HL-60 (cell line): ENCODE measurements at regions not wholly inside any gene's neighbourhood (a gene's known extent, or its start where the extent isn't known, plus 50 kb on each side); places are given as distances from the start of the nearest gene placed in this dataset.

Source experiments
- DNase-seq, 2 experiments: peaks; one replicate each; pipeline ENCODE4 v3.0.0-alpha.2; 2010 to 2020; ENCODE audit warnings: low read depth in 1 of 2, low spot score in 1 of 2
- H3K27ac ChIP-seq: fragments of 250-450 bp; sonication (Bioruptor Pico); replicated peaks from 2 replicates; pipeline ENCODE4 v1.5.1; 2020; ENCODE audit warnings: mild to moderate bottlenecking, moderate library complexity
- H3K27me3 ChIP-seq: fragments of 250-450 bp; sonication (Bioruptor Pico); 2 replicates; pipeline ENCODE4 v1.5.1; 2021; ENCODE audit warnings: mild to moderate bottlenecking, moderate library complexity; ENCODE audit not compliant: insufficient read depth, poor library complexity, severe bottlenecking
- H3K4me3 ChIP-seq: replicated peaks from 2 replicates; pipeline ENCODE4 v1.5.1; 2011; ENCODE audit warnings: mild to moderate bottlenecking, control low read depth, low read length; ENCODE audit not compliant: insufficient read depth
- GABPA ChIP-seq: IDR thresholded peaks from 2 replicates; pipeline ENCODE4 v1.6.1; 2012; ENCODE audit warnings: low read depth
- POLR2AphosphoS5 ChIP-seq: IDR thresholded peaks from 2 replicates; pipeline ENCODE4 v1.6.1; 2012; ENCODE audit warnings: low read depth
- REST ChIP-seq: IDR thresholded peaks from 2 replicates; pipeline ENCODE4 v1.6.1; 2012; ENCODE audit warnings: low read depth; ENCODE audit not compliant: insufficient replicate concordance
- SPI1 ChIP-seq: IDR thresholded peaks from 2 replicates; pipeline ENCODE4 v1.6.1; 2012; ENCODE audit warnings: low read depth, mild to moderate bottlenecking, borderline replicate concordance
- TF ChIP-seq, protein P1 (sequence below): IDR thresholded peaks from one replicate; pipeline ENCODE4 v1.5.1; 2011; ENCODE audit warnings: low read length, control low read depth, inconsistent platforms; ENCODE audit not compliant: insufficient read depth

DNA sequence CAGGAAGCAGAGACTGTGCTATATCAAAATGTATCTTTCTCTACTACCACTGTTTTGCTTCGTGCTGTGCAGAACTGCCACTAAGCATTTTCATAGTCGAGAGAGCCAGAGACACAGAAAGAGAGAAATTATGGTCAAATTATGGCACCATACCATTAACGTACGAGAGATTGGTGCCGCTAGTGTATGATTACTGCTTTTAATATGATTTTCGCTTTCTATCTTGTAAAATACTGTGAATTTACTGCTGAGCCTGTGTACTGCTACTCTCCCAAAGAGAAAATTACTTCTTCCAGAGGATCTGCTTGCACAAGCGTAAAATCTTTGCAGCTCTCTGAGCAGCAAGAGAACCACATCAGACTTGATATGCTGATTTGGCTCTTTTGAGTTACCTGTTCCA, 71.1 kb upstream of the ZNF281 start:
- no peak for TF ChIP-seq REST
- TF ChIP-seq POLR2AphosphoS5: no peak
- no peak for TF ChIP-seq SPI1
- TF ChIP-seq, protein P1, sequence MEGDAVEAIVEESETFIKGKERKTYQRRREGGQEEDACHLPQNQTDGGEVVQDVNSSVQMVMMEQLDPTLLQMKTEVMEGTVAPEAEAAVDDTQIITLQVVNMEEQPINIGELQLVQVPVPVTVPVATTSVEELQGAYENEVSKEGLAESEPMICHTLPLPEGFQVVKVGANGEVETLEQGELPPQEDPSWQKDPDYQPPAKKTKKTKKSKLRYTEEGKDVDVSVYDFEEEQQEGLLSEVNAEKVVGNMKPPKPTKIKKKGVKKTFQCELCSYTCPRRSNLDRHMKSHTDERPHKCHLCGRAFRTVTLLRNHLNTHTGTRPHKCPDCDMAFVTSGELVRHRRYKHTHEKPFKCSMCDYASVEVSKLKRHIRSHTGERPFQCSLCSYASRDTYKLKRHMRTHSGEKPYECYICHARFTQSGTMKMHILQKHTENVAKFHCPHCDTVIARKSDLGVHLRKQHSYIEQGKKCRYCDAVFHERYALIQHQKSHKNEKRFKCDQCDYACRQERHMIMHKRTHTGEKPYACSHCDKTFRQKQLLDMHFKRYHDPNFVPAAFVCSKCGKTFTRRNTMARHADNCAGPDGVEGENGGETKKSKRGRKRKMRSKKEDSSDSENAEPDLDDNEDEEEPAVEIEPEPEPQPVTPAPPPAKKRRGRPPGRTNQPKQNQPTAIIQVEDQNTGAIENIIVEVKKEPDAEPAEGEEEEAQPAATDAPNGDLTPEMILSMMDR: no peak
- TF ChIP-seq GABPA: no peak
- Histone ChIP-seq H3K27ac (no peak overlapping the region), H3K27me3 (no peaks in the 10 kb centered on the region), H3K4me3 (no peak overlapping the region)
- DNase-seq: no peak

DNA sequence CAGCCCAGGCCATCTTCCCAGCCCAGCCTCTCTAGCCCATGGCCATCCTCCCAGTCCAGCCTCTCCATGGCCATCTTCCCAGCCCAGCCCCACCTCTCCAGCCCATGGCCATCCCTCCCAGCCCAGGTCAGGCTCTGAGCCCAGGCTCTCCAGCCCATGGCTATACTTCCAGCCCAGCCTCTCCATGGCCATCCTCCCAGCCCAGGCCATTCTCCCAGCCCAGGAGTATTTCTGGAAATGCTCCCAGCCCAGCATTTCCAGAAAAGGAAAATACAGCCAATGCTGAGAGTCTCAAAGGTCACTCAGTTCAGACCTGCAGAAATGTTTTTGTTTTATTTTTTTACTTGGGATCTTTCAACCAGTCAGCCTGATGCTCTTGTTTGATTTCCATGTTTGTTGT, 70.0 kb upstream of the ZNF281 start:
- TF ChIP-seq REST: no peak
- no peak for TF ChIP-seq POLR2AphosphoS5
- TF ChIP-seq, protein P1: no peak
- no peak for TF ChIP-seq GABPA
- TF ChIP-seq SPI1: no peak
- peaks cover 6% of the 10 kb centered on the region for H3K27me3 ChIP-seq
- H3K27ac ChIP-seq: no peak overlapping the region
- H3K4me3 ChIP-seq: no peak overlapping the region
- no peak for DNase-seq

DNA sequence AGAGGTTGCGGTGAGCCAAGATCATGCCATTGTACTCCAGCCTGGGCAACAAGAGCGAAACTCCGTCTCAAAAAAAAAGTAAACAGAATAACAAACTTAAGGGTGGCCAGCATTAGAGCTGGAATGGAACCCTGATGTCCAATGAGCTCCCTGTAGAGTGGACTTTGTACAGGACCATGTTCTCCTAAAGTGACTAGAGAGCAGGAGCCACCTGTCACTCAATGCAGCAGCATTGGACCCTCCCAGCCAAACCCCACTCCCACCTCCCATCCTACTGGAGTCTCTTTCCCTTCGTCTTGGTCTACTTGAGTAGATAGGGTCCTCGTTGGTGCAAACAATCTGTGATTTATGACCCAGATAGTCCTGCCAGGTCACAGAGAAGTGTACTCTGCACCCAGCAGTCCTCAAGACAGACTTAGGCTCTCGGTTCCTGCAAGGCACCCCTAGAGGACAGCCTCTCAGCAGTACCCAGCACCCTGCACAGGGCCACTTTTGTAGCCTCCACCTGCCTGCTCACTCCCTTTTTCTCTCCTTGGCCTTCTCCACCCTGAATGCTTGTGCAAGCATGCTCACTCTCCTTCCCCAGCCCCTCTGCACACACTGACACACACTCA, 69.2 kb upstream of the ZNF281 start:
- Histone ChIP-seq H3K4me3 (no peak overlapping the region), H3K27ac (no peak overlapping the region), H3K27me3 (peaks cover 6% of the 10 kb centered on the region)
- TF ChIP-seq POLR2AphosphoS5 (no peak), SPI1 (no peak), GABPA (no peak), REST (no peak)
- TF ChIP-seq, protein P1: no peak
- no peak for DNase-seq
